NCI-H2107 treated with DMSO at 0.1 percent for 48 hours (cell line): ENCODE measurements at regions not wholly inside any gene's neighbourhood (a gene's known extent, or its start where the extent isn't known, plus 50 kb on each side); places are given as distances from the start of the nearest gene placed in this dataset.

Source experiments
- DNase-seq: peaks from one replicate; lab custom pipeline; 2025; ENCODE audit not compliant: unreplicated experiment; lab: John Stamatoyannopoulos, UW

DNA sequence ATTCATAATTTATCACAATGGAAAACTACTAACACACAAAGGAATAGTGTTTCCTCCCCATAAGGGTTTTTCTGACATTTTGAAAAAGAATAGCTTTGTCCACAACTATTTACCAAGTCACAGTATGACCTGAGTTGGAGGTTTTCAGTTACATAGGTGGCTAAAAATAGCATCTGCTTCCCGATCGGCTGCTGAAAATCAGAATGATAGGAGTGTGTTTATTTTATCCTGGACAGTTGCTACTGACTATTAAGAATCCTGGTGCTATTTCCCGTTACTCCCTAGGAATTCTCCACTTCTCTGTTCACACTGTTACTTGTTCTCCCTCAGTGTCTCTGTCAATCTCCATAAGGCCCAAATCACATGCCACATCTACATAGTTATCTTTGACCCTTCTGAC, 353.9 kb upstream of the RARB start:
- peak; percentile 27 for DNase-seq

DNA sequence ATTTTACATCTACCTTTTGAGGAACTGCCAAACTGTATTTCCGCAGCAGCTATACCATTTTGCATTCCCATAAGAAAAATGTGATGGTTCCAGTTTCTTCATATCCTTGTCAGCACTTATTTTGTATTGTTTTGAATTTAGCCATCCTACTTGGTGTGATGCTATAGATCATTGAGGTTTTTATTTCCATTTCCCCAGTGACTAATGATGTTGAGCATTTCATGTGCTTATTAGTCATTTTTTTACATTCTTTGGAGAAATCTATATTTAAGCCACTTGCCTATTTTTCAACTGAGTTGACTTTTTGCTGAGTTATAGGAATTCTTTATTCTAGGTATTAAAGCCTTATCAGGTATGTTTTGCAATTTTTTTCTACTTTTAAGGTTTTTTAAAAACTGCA, 347.6 kb upstream of the RARB start:
- DNase-seq: no peak

DNA sequence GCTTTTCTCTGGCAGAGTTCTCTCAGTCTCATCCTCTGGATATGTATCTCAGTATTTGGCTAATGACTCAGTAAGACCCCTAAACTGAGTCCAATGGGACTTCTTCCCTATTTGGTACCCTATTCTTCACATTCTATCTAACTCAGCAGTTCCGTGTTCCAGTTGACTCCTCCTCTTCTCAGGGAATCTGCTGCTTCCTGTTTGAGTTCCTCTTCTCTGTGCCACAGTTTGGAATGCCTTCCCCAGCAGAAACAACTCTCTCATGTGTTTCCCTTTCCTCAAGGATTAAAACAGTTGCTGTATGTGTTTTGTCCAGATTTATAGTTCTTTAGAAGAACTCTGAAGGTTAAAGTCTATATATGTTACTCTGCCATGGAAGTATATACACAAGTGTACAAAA, 344.0 kb upstream of the RARB start:
- no peak for DNase-seq

DNA sequence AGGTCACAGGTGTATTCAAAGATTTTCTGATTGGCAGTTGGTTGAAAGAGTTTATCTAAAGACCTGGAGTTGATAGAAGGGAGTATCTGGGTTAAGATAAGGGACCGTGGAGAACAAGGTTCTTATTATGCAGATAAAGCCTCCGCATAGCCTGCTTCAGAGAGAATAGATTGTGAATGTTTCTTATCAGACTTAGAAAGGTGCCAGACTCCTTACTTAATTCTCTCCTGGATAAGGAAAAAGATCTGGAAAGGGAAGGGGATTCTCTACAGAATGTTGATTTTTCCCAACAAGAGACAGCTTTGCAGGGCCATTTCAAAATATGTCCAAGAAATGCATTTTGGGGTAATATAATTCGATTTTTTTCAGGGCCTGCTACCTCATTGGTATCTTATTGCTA, 341.3 kb upstream of the RARB start:
- no peak for DNase-seq

- no peak for DNase-seq
Observed at GRCh38 chr3:25088284-25088683, 339.8 kb upstream of the RARB start.

GRCh38 chr3:25090698-25091453, 337.2 kb upstream of the RARB start:
- no peak for DNase-seq

GRCh38 chr3:25091934-25092333, 336.1 kb upstream of the RARB start:
- DNase-seq: no peak

GRCh38 chr3:25094932-25095685, 333.0 kb upstream of the RARB start:
- DNase-seq: no peak

DNA sequence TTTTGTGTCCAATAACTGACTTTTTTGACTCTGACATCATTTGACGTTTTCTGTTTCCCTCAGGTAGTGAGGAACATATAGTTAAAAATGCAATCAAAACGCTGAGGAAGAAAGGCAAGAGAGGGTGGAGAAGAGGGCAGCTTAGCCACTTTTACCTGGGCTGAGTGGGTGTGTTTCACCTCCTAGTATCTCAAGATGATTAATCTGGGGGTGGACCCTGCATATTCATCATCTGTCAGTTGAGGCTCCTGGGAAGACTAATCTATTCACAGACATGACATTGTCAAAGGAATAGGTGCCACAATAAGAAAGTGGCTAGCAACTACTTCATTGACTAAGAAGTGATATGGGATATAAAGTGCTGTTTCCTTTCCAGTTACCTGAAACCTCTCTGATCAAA, 331.5 kb upstream of the RARB start:
- no peak for DNase-seq

DNA sequence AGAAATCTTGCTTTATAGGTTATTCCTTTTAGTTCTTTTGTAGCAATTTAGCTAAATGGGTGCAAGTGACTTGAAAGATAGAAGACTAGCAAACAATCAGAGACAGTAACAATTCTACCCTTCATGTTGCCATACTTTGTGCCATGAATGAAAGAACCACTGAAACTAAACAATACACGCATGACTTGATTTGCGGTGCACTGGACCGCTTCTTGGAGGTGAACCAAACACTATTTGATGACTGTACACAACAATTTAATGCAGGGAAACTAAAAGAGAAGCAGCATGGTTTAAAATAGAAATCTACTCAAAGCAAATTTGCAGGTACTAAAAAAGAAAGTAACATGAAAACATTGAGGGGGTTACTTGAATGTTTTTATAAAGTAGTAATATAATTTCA, 331.0 kb upstream of the RARB start:
- no peak for DNase-seq

GRCh38 chr3:25099666-25100065, 328.4 kb upstream of the RARB start:
- DNase-seq: no peak

GRCh38 chr3:25103391-25103790, 324.7 kb upstream of the RARB start:
- no peak for DNase-seq

GRCh38 chr3:25107918-25108617, 320.0 kb upstream of the RARB start:
- DNase-seq: no peak

DNA sequence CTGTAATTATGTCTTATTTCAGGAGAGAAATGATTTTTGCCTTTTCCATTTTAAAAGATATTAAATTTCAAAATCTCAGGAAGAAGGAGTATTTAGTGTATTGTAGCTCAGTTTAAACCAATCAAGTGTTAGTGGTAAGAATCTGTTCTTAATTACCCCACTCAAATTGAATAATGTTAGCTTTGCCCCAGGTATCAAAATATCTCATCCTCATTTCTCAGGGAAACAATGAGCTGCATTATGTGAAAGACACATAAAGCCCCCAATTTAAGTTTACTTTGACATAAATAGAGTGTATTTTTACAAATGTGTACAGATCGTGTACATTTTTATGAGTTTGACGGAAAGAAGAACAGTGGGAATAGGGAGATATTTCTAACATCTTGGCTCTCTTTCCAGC, 317.4 kb upstream of the RARB start:
- no peak for DNase-seq

DNA sequence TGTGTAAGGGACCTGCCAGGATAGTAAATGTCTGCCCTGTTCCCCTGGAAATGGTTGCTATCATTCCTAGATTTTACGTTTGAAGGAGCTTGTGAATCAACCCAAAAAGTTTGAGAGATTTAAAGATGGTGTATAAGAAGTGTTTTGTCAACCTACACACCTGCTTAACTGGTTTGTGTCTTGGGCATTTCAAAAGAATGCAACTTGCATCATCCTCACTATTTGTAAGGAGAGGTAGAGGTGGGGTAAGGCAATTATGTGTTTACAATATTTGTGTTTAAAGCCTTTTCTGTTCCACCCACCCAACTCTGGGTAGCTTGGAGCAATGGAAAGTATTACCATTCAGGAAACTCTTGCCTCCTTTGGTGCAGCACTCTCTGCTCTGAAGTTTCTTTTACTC, 314.2 kb upstream of the RARB start:
- DNase-seq: no peak

- no peak for DNase-seq
Observed at GRCh38 chr3:25114532-25114931, 313.5 kb upstream of the RARB start.

DNA sequence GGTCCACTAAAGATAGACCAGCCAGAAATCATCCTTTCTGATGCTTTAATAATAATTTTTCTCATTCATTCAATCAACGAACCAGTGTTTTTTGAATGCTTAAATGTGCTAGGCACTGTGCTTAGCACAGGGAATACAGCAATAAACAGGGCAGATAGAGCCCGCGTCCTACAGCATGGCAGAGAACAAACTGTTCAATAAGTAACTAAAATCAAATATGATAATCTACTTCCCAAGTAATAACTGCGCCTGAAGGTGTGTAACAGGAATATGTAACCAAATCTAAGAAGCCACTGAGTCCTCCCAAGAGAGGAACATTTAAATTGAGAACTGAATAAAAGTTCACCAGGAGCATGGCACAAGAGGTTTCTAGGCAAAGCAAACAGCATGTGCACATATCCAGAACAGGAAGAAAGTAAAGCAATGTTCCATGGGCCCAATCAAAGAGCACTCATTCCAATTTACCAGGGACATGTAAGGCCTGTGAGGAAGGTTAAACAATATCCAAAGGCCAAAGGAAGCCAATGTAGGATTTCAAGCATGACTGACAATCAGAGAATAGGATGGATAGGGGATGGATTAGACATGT, 311.0 kb upstream of the RARB start:
- no peak for DNase-seq

DNA sequence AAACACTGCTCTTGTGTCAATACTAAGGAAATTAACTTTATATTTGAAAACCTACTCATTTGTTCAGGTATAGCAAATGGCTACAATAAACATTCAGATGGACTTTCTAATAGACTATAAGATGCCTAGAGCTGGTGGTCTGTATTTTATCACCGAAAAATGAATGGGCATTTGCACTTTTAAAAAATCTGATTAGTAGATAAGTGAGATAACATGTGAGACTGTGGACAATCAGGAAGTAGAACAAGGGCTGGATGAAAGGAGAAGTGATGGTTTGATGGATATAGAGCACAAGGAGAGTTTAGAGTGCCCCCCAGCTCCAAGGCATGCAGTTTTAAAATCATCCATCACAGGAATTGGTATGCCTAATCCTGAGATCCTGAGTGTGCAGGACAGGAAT, 308.4 kb upstream of the RARB start:
- DNase-seq: no peak

GRCh38 chr3:25120665-25121064, 307.4 kb upstream of the RARB start:
- no peak for DNase-seq

DNA sequence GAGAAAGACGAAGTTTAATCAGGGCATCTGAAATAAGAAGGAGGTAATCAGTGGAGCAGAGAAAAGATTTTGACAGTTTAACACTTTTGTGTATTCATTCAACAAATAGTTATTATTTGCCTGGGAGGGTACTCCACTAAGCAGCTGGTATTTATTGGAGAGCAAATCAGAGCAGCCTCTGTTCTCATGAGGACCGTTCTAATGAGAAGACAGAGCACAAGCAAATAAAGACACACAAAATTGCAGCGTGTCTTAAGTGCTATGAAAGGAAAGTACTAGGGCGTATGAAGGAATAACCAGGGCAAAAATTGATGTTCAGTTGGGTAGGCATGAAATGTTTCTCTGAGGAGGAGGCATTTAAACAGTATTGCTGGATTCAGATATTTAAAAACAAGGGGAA, 302.9 kb upstream of the RARB start:
- no peak for DNase-seq

DNA sequence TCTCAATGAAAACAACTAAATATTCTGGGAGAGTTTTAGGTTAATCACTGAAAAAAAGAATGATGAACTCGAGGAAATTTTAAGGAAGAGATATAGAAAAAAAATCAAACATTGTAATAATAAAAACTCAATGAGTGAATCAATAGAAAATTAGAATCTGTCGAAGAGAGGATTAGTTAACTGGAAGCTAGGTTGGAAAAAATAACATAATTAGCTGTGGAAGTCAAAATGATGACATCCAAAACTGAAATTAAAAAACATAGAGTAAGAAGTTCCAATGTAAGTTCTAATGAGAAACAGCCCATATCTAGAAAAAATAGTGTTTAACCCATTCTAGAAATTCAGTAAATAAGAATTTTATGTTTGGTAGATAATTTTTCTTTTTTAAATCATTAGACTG, 299.3 kb upstream of the RARB start:
- DNase-seq: no peak
